Stomach (tissue), 8 donors: ENCODE measurements at regions not wholly inside any gene's neighbourhood (a gene's known extent, or its start where the extent isn't known, plus 50 kb on each side); places are given as distances from the start of the nearest gene placed in this dataset.

ENCODE experiments used
- DNase-seq, 2 donors: peaks; one replicate each; pipeline versions ENCODE4 v3.0.0 to v3.0.0-alpha.2; 2013 to 2019
- H3K27ac ChIP-seq, 5 donors: fragments of 200-600 bp in 4 of 5; sonication (generic) in 4 of 5; one replicate each; pipeline ENCODE4 v1.5.1; 2013 to 2019; ENCODE audit warnings: mild to moderate bottlenecking in 1 of 5, moderate library complexity in 1 of 5
- H3K27me3 ChIP-seq, 3 donors: fragments of 200-600 bp; sonication (generic); one replicate each; pipeline ENCODE4 v1.5.1; 2017 to 2019; ENCODE audit warnings: mixed run types in 1 of 3
- H3K36me3 ChIP-seq, 4 donors: fragments of 200-600 bp; sonication (generic); 1 replicate in 3 of 4; 2 replicates in 1 of 4; pipeline ENCODE4 v1.5.1; 2016 to 2019
- H3K4me1 ChIP-seq, 4 donors: fragments of 200-600 bp; sonication (generic); one replicate each; pipeline ENCODE4 v1.5.1; 2016 to 2019
- H3K4me3 ChIP-seq, 4 donors: fragments of 200-600 bp; sonication (generic) in 3 of 4; one replicate each; pipeline ENCODE4 v1.5.1; 2016 to 2019; ENCODE audit warnings: mild to moderate bottlenecking in 1 of 4
- H3K9me3 ChIP-seq, 4 donors: fragments of 200-600 bp; sonication (generic); one replicate each; pipeline ENCODE4 v1.5.1; 2016 to 2019
- EP300 ChIP-seq: sonication (generic); formaldehyde crosslinking; IDR thresholded peaks from one replicate; pipeline ENCODE4 v1.6.1; 2017; ENCODE audit warnings: antibody characterized with exemption
- POLR2A ChIP-seq, 4 donors: fragments of 450-650 bp; IDR thresholded peaks; one replicate each; pipeline ENCODE4 v1.6.1; 2016; ENCODE audit warnings: antibody characterized with exemption in 4 of 4, control low read depth in 2 of 4, mild to moderate bottlenecking in 1 of 4, moderate library complexity in 1 of 4
- POLR2AphosphoS5 ChIP-seq, 3 donors: sonication (generic); formaldehyde crosslinking; IDR thresholded peaks; one replicate each; pipeline ENCODE4 v1.6.1; 2016; ENCODE audit warnings: antibody characterized with exemption in 3 of 3
- WGBS, 5 donors: extraction: QIAGEN DNeasy Blood & Tissue Kit in 3 of 5; methylation state at CpG; one replicate each; pipeline versions ENCODE4 v1.1.5 to v1.1.7; 2013 to 2018; 5-methylcytosine and 5-hydroxymethylcytosine counted together
- intact Hi-C: fragments of 100-400 bp; cut with DNase I; formaldehyde crosslinking; loops from one replicate; pipeline ENCODE4 v1.15.1; 2023; ENCODE audit warnings: low total_unique reads
- TF ChIP-seq, protein P1 (sequence below), 7 experiments: fragments of 450-650 bp in 4 of 7; fragments of 200-600 bp in 3 of 7; sonication (generic) in 3 of 7; IDR thresholded peaks; one replicate each; pipeline ENCODE4 v1.5.1; 2016 to 2019; ENCODE audit warnings: antibody characterized with exemption in 7 of 7, control low read depth in 2 of 7, mild to moderate bottlenecking in 1 of 7
- donor health status: healthy with polysubstance abuse.
- donor health status: Bipolar disorder and iron deficiency.
- donor health status: healthy.

- Histone ChIP-seq H3K36me3 (no peaks in the 10 kb centered on the region), H3K27ac (no peak overlapping the region), H3K4me3 (no peak overlapping the region), H3K4me1 (no peaks in the 10 kb centered on the region), H3K9me3 (peaks cover 0 to 28% (median 4%) of the 10 kb centered on the region in 4 donors), H3K27me3 (no peaks in the 10 kb centered on the region)
- intact Hi-C loops = no loop called here
- WGBS, 5 donors = 44 to 68% (median 55%) methylated on average over 1 of the region's 1 CpG
- no peak for DNase-seq
- no peak for TF ChIP-seq POLR2AphosphoS5 (IDR thresholded peaks at IDR 0.05)
- TF ChIP-seq EP300 = no peak
- TF ChIP-seq, protein P1, sequence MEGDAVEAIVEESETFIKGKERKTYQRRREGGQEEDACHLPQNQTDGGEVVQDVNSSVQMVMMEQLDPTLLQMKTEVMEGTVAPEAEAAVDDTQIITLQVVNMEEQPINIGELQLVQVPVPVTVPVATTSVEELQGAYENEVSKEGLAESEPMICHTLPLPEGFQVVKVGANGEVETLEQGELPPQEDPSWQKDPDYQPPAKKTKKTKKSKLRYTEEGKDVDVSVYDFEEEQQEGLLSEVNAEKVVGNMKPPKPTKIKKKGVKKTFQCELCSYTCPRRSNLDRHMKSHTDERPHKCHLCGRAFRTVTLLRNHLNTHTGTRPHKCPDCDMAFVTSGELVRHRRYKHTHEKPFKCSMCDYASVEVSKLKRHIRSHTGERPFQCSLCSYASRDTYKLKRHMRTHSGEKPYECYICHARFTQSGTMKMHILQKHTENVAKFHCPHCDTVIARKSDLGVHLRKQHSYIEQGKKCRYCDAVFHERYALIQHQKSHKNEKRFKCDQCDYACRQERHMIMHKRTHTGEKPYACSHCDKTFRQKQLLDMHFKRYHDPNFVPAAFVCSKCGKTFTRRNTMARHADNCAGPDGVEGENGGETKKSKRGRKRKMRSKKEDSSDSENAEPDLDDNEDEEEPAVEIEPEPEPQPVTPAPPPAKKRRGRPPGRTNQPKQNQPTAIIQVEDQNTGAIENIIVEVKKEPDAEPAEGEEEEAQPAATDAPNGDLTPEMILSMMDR (IDR thresholded peaks at IDR 0.05) = no peak
- no peak for TF ChIP-seq POLR2A (IDR thresholded peaks at IDR 0.05)
Observed at GRCh38 chr14:42293180-42293579, 686.5 kb downstream of the LRFN5 start.

DNA sequence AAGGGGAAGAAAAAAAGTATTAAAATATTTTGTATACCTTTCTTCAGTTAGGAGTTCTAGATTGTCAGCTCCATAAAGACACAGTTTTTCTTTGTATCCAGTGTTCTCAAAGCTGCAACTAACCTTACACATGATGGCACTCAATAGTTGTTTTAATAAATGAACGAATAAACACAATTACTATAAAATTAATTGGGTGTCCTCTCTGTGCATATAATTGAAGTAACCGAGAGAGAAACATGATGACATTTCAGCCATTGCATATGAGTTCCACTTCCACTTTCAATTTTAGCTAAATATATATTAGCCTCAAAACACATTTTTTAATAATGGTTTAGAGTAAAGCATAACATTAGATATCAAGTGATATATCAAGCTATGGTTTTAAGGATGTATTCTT lies 671.2 kb downstream of the LRFN5 start:
- Histone ChIP-seq H3K4me3 (no peak overlapping the region), H3K27ac (no peak overlapping the region), H3K27me3 (no peaks in the 10 kb centered on the region), H3K9me3 (peaks cover 0 to 11% (median 1%) of the 10 kb centered on the region in 4 donors), H3K4me1 (no peaks in the 10 kb centered on the region), H3K36me3 (no peaks in the 10 kb centered on the region)
- DNase-seq = no peak
- TF ChIP-seq POLR2A (IDR thresholded peaks at IDR 0.05) (no peak), POLR2AphosphoS5 (IDR thresholded peaks at IDR 0.05) (no peak), EP300 (no peak)
- TF ChIP-seq, protein P1 (IDR thresholded peaks at IDR 0.05) = no peak
- intact Hi-C loops = no loop called here
- WGBS, 5 donors = 73 to 83% (median 78%) methylated on average over 2 of the region's 2 CpGs

GRCh38 chr14:42269234-42269633 lies 662.6 kb downstream of the LRFN5 start:
- no peak overlapping the region for H3K4me3 ChIP-seq
- DNase-seq = no peak
- intact Hi-C loops = no loop called here

GRCh38 chr14:42248131-42248530 lies 641.5 kb downstream of the LRFN5 start:
- no peak overlapping the region for H3K27ac ChIP-seq
- DNase-seq = no peak
- no peaks in the 10 kb centered on the region for H3K27me3 ChIP-seq
- 59 to 86% (median 70%) methylated on average over 2 of the region's 2 CpGs for WGBS, 5 donors
- no peak overlapping the region for H3K4me3 ChIP-seq
- TF ChIP-seq EP300 (no peak), POLR2A (IDR thresholded peaks at IDR 0.05) (no peak), POLR2AphosphoS5 (IDR thresholded peaks at IDR 0.05) (no peak)
- TF ChIP-seq, protein P1 (IDR thresholded peaks at IDR 0.05) = no peak
- H3K4me1 ChIP-seq = no peaks in the 10 kb centered on the region
- no peaks in the 10 kb centered on the region for H3K36me3 ChIP-seq
- intact Hi-C loops = no loop called here
- peaks cover 0 to 11% (median 0%) of the 10 kb centered on the region in 4 donors for H3K9me3 ChIP-seq

More at GRCh38 chr14:42269234-42269633, 662.6 kb downstream of the LRFN5 start:
- WGBS, 5 donors = 71 to 83% (median 81%) methylated on average over 1 of the region's 1 CpG
- no peaks in the 10 kb centered on the region for H3K27me3 ChIP-seq
- no peaks in the 10 kb centered on the region for H3K4me1 ChIP-seq
- peaks cover 0 to 26% (median 9%) of the 10 kb centered on the region in 4 donors for H3K9me3 ChIP-seq
- H3K27ac ChIP-seq = no peak overlapping the region
- H3K36me3 ChIP-seq = no peaks in the 10 kb centered on the region
- no peak for TF ChIP-seq POLR2AphosphoS5 (IDR thresholded peaks at IDR 0.05)
- TF ChIP-seq, protein P1 (IDR thresholded peaks at IDR 0.05) = no peak
- no peak for TF ChIP-seq POLR2A (IDR thresholded peaks at IDR 0.05)
